GM10248 (cell line): ENCODE measurements at regions not wholly inside any gene's neighbourhood (a gene's known extent, or its start where the extent isn't known, plus 50 kb on each side); places are given as distances from the start of the nearest gene placed in this dataset.
"Not testable (repeated sequence)": the region's sequence is repeated elsewhere in the genome, so short reads cannot be mapped to it uniquely, and the experiment has no call there.

Experiments used
- CTCF ChIA-PET: fragments of 300-600 bp; sonication (Branson Sonifier 250); formaldehyde crosslinking; extraction: SDS; loops from one replicate; lab custom pipeline; 2021; ENCODE audit warnings: antibody characterized with exemption; lab: Yijun Ruan, JAX
- POLR2A ChIA-PET: fragments of 350-650 bp; sonication (Branson Sonifier 250); formaldehyde crosslinking; extraction: SDS; loops from one replicate; lab custom pipeline; 2020; ENCODE audit warnings: antibody characterized with exemption; lab: Yijun Ruan, JAX
- DNase-seq: peaks from one replicate; pipeline ENCODE4 v3.0.0; 2012; ENCODE audit errors: extremely low spot score
- TF ChIP-seq, protein P1 (sequence below): IDR thresholded peaks from 2 replicates; pipeline ENCODE4 v1.5.1; 2012; ENCODE audit warnings: mild to moderate bottlenecking, low read depth; ENCODE audit errors: extremely low read depth, missing control alignments, control extremely low read depth

DNA sequence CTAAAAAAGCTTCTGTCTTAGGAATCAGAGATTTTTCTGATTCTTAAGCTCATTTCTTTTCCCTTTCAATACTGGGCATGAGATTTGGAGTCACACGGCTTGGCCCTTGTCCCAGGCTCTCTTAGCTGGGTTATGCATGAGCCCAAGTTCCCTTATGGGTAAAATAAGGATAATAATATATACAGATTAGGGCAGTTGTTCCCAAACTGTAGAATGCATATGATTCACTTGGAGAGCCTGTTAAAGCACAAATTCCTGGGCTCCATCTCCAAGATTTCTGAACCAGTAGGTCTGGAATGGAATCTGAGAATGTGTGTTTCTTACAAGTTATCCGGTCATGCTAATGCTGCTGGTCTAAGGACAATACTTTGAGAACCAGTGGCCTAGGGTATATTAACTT, 154.0 kb downstream of the REEP3 start:
- no peak for DNase-seq
- POLR2A ChIA-PET, result no interaction called here
- CTCF ChIA-PET, result interaction anchor here (0.7 to 5.6 kb wide), 5 partner anchors 10 to 509 kb away, joined by 3 to 28 read pairs (median 3); no protein-coding TSS in a partner anchor
- TF ChIP-seq, protein P1, sequence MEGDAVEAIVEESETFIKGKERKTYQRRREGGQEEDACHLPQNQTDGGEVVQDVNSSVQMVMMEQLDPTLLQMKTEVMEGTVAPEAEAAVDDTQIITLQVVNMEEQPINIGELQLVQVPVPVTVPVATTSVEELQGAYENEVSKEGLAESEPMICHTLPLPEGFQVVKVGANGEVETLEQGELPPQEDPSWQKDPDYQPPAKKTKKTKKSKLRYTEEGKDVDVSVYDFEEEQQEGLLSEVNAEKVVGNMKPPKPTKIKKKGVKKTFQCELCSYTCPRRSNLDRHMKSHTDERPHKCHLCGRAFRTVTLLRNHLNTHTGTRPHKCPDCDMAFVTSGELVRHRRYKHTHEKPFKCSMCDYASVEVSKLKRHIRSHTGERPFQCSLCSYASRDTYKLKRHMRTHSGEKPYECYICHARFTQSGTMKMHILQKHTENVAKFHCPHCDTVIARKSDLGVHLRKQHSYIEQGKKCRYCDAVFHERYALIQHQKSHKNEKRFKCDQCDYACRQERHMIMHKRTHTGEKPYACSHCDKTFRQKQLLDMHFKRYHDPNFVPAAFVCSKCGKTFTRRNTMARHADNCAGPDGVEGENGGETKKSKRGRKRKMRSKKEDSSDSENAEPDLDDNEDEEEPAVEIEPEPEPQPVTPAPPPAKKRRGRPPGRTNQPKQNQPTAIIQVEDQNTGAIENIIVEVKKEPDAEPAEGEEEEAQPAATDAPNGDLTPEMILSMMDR, result no peak

DNA sequence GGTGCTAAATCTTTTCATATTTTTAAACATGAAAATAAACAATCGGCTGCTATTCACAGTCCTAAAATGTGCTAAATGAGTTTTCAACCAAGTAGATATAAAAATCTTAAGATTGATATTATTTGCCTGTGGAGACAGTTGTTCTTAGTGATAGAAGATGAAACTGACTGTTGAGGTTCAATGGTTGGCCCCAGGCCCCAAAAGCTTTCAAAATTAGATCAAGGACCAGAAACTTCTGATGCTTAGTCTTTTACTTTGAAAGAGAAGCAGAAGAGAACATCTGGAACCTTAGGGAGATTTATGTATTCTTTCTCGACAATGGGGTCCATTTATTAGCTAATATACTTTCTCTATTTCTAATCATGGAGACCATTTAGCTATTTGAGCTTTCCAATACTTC, 155.8 kb downstream of the REEP3 start:
- no peak for DNase-seq
- CTCF ChIA-PET, result interaction anchor here (0.7 to 3.3 kb wide), 4 partner anchors 8 to 45 kb away, joined by 3 to 13 read pairs (median 4); no protein-coding TSS in a partner anchor
- TF ChIP-seq, protein P1, result no peak
- POLR2A ChIA-PET, result interaction anchor here (0.6 kb wide), 1 partner anchor 1562 kb away, joined by 4 read pairs; no protein-coding TSS in a partner anchor

DNA sequence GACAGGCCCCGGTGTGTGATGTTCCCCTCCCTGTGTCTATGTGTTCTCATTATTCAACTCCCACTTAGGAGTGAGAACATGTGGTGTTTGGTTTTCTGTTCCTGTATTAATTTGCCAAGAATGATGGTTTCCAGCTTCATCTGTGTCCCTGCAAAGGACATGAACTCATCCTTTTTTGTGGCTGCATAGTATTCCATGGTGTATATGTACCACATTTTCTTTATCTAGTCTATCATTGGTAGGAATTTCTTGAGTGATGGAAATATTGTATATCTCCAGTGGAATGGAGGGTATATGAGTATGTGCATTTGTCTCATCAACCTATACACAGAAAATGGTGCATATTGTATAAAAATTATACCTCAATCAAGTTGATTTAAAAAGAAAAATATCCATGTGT, 159.3 kb downstream of the REEP3 start:
- DNase-seq, POLR2A ChIA-PET: not testable (repeated sequence)
- CTCF ChIA-PET, result interaction anchor here (0.9 to 2.3 kb wide), 7 partner anchors 9 to 40 kb away, joined by 3 to 7 read pairs (median 4); no protein-coding TSS in a partner anchor

DNA sequence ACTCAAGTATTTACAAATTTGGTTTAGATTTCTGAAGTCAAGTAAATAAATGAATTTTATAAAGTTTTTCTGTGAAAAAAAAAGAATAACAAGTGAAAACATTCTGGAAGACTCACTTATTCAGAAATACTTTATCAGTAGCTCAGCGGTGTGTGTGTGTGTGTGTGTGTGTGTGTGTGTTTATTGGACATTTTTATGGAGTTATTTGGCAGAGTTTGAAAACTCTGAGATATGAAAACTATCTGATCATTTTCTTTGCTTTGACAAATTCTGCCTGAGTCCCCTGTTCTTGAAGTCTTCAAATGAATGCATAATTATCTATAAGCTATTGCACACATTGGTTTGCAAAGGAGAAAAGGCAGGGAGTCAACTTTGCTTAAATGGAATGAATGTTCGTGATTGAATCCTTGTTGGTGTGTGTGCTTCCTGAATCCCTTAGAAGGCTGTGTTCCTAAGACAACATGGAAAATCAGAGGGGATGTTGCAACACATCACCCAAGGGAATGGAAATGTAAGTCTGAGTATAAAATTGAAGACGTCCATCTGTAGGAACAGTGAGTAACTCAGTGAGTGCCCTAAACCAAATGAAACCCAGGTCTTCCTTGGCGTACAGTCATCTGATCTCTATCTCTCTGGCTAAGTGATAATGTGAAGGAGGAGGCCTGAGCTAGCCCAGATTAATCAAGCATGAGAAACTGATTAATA, 160.9 kb downstream of the REEP3 start:
- TF ChIP-seq, protein P1, result no peak
- DNase-seq, result no peak
- ChIA-PET CTCF (interaction anchor here (1.0 to 5.4 kb wide), 7 partner anchors 9 to 524 kb away, joined by 3 to 28 read pairs (median 5); no protein-coding TSS in a partner anchor), POLR2A (no interaction called here)

DNA sequence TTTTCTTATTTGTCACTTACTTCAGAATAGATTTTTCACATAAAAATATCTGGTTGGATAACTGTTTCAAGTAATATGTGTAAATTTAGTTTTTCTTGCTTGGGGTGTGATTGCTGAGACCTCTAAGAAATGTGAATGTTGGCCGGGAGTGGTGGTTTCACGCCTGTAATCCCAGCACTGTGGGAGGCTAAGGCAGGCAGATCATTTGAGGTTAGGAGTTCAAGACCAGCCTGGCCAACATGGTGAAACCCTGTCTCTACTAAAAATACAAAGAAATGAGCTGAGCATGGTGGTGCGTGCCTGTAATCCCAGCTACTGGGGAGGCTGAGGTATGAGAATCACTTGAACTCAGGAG, 161.5 kb downstream of the REEP3 start:
- CTCF ChIA-PET, result interaction anchor here (1.0 to 5.4 kb wide), 6 partner anchors 10 to 525 kb away, joined by 3 to 28 read pairs (median 6); no protein-coding TSS in a partner anchor
- POLR2A ChIA-PET, DNase-seq: not testable (repeated sequence)

DNA sequence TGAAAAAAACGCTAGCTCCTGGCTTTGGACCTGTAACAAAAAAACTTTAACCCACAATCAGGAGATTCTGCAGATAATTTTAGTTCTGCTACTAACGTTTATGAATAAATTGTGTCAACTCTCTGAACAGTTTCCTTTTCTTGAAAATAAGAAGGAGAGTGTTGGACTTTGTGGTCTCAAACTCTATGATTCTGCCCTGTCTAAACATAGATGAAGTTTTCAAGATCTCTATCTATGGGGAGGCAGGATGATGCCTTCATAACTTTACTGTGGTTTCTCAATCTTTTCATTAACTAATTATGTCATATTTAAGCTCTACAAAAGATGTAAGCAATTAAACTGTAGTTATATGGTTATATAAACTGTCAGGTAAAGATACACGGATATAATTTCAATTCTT, 162.0 kb downstream of the REEP3 start:
- POLR2A ChIA-PET, result no interaction called here
- CTCF ChIA-PET, result interaction anchor here (1.1 to 5.4 kb wide), 5 partner anchors 10 to 517 kb away, joined by 3 to 28 read pairs (median 8); no protein-coding TSS in a partner anchor
- TF ChIP-seq, protein P1, result no peak
- no peak for DNase-seq

DNA sequence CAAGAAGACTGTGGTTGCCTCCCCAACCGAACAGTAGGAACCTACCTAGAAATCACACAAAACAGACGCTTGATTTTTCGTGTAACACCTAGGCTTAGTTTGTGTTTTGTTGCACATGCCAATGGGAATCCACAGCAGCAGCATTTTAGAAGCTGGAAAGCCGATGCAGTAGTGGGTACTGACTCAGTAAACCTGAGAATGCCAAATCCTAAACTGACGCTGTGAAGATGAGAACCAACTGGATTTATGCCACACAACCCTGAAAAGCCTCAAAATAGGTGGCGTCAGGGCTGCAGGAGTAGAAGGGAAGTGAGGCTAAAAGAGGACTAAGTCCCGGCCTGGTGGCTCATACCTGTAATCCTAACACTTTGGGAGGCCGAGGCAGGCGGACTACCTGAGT, 162.5 kb downstream of the REEP3 start:
- TF ChIP-seq, protein P1, result no peak
- POLR2A ChIA-PET, result no interaction called here
- CTCF ChIA-PET, result interaction anchor here (1.1 to 5.4 kb wide), 5 partner anchors 11 to 517 kb away, joined by 3 to 28 read pairs (median 8); no protein-coding TSS in a partner anchor
- no peak for DNase-seq
